Tibial nerve (tissue), 4 donors: ENCODE measurements at regions not wholly inside any gene's neighbourhood (a gene's known extent, or its start where the extent isn't known, plus 50 kb on each side); places are given as distances from the start of the nearest gene placed in this dataset.

Experiments
- DNase-seq, 2 donors: peaks; one replicate each; pipeline ENCODE4 v3.0.0-alpha.2; 2019; ENCODE audit warnings: low spot score in 2 of 2
- H3K27ac ChIP-seq, 4 donors: fragments of 200-600 bp; sonication (generic) in 3 of 4; one replicate each; pipeline ENCODE4 v1.5.1; 2017 to 2019; ENCODE audit warnings: mild to moderate bottlenecking in 1 of 4
- H3K27me3 ChIP-seq, 2 donors: fragments of 200-600 bp; sonication (generic) in 1 of 2; one replicate each; pipeline versions ENCODE4 v1.5.1 to v1.6.0; 2017 to 2019
- H3K36me3 ChIP-seq, 3 donors: fragments of 200-600 bp; sonication (generic); one replicate each; pipeline ENCODE4 v1.5.1; 2018 to 2019
- H3K4me1 ChIP-seq, 4 donors: fragments of 200-600 bp; sonication (generic) in 3 of 4; one replicate each; pipeline ENCODE4 v1.5.1; 2017 to 2019
- H3K4me3 ChIP-seq, 4 donors: fragments of 200-600 bp; sonication (generic) in 3 of 4; one replicate each; pipeline ENCODE4 v1.5.1; 2017 to 2019; ENCODE audit warnings: mild to moderate bottlenecking in 1 of 4, moderate library complexity in 1 of 4
- H3K9me3 ChIP-seq, 4 donors: fragments of 200-600 bp; sonication (generic) in 3 of 4; one replicate each; pipeline ENCODE4 v1.5.1; 2017 to 2019
- EP300 ChIP-seq, 2 donors: sonication (generic); formaldehyde crosslinking; IDR thresholded peaks; one replicate each; pipeline ENCODE4 v1.6.1; 2017; ENCODE audit warnings: antibody characterized with exemption in 2 of 2, mild to moderate bottlenecking in 1 of 2
- POLR2A ChIP-seq, 2 donors: fragments of 450-650 bp; IDR thresholded peaks; one replicate each; pipeline ENCODE4 v1.6.1; 2017; ENCODE audit warnings: antibody characterized with exemption in 2 of 2, mild to moderate bottlenecking in 2 of 2, moderate library complexity in 2 of 2
- WGBS, 2 donors: methylation state at CpG; one replicate each; pipeline ENCODE4 v1.1.5; 2018; 5-methylcytosine and 5-hydroxymethylcytosine counted together
- TF ChIP-seq, protein P1 (sequence below), 5 experiments: fragments of 200-600 bp in 3 of 5; fragments of 450-650 bp in 2 of 5; sonication (generic) in 3 of 5; IDR thresholded peaks; one replicate each; pipeline ENCODE4 v1.5.1; 2016 to 2019; ENCODE audit warnings: antibody characterized with exemption in 5 of 5, mild to moderate bottlenecking in 3 of 5, moderate library complexity in 2 of 5

DNA sequence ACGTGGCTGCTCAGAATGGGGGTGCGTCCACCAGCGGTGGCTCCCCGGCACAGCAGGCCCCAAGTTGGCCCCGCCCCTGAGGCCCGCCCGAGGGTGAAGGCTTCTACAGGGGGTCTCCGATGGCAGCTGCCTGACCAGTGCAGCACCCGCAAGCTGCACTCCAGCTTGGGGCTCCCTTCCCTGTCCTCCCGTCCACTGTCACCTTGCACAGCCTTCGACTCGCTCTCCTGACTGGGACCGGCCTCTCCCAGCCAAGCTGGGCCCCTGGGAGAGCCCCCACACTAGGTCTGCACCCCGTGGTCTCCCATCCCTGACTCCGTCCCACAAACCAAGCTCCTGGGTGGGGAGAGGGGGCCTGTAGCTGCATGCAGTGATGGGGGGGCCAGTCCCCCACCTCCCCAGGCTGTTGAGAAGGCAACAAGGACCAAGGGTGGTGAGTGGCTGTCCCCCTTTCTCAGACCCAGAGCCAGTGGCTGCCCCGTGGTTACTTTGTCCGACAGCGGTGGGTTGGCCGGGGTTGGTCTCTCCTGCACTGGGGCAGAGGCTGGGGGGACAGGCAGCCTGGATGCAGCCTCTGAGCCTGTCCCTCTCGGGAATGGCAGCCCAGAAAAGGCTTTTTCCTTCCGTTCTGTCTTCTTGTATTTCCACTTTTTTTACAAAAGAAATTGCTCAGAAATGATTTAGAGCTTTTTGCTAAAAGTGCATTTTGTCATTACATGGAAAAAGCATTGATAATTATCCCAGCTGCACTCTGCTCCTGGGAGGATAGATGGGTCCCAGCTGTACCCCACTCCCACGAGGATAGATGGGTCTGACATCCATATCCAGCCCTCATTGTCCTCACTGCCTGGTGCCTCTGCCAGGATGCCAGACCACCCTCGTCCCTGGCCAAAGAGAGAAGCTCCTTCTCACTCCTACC, 217.0 kb downstream of the KIF26A start:
- WGBS, 2 donors = 65 to 68% methylated on average over 12 to 23 of the region's 23 CpGs
- H3K27ac ChIP-seq = no peak overlapping the region
- no peaks in the 10 kb centered on the region for H3K36me3 ChIP-seq
- H3K9me3 ChIP-seq = peaks cover 0 to 21% (median 0%) of the 10 kb centered on the region in 4 donors
- no peak for DNase-seq
- TF ChIP-seq, protein P1, sequence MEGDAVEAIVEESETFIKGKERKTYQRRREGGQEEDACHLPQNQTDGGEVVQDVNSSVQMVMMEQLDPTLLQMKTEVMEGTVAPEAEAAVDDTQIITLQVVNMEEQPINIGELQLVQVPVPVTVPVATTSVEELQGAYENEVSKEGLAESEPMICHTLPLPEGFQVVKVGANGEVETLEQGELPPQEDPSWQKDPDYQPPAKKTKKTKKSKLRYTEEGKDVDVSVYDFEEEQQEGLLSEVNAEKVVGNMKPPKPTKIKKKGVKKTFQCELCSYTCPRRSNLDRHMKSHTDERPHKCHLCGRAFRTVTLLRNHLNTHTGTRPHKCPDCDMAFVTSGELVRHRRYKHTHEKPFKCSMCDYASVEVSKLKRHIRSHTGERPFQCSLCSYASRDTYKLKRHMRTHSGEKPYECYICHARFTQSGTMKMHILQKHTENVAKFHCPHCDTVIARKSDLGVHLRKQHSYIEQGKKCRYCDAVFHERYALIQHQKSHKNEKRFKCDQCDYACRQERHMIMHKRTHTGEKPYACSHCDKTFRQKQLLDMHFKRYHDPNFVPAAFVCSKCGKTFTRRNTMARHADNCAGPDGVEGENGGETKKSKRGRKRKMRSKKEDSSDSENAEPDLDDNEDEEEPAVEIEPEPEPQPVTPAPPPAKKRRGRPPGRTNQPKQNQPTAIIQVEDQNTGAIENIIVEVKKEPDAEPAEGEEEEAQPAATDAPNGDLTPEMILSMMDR (IDR thresholded peaks at IDR 0.05) = no peak
- no peak for TF ChIP-seq POLR2A (IDR thresholded peaks at IDR 0.05)
- no peak for TF ChIP-seq EP300 (IDR thresholded peaks at IDR 0.05)
- H3K4me1 ChIP-seq = no peaks in the 10 kb centered on the region
- no peaks in the 10 kb centered on the region for H3K27me3 ChIP-seq
- no peak overlapping the region for H3K4me3 ChIP-seq

DNA sequence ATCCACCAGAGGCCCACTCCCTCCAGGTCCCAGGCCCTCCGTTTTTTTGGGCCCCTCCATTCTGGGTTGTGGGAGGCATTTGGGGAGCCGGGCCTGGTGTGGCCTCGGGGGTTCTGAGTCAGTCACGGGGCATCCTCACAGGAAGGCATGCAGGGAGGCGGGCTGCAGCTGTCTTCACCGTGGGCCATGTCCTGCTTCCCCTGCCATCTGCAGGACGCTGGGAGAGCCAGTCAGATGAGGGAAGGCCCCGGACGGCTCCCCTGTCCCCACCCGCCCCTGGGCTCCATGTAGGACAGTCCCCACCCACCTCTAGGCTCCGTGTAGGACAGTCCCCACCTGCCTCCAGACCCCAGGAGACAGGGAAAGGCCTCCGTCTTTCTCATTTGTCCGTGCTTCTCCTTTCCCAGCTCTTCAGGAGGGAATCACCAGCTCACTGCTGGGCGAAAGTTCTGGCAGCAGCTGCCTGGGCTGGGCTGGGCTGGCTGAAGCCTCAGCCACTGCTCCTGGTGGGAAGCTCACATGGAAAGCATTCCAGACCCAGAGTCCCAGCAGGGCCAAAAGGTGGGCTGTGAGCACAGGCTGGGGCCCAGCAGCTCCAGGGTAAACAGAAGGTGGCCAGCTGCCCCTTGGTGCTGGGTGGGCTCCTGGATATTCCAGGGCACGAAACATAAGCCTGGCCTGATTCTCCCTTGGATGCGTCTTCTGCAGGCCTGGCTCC, 217.8 kb downstream of the KIF26A start:
- no peaks in the 10 kb centered on the region for H3K36me3 ChIP-seq
- WGBS, 2 donors = 60 to 67% methylated on average over 14 to 15 of the region's 16 CpGs
- H3K4me1 ChIP-seq = no peaks in the 10 kb centered on the region
- H3K27me3 ChIP-seq = peaks cover 0 to 8% of the 10 kb centered on the region in 2 donors
- no peak for DNase-seq
- peaks cover 0 to 21% (median 0%) of the 10 kb centered on the region in 4 donors for H3K9me3 ChIP-seq
- no peak overlapping the region for H3K27ac ChIP-seq
- TF ChIP-seq, protein P1 (IDR thresholded peaks at IDR 0.05) = no peak
- TF ChIP-seq EP300 (IDR thresholded peaks at IDR 0.05) = no peak
- no peak for TF ChIP-seq POLR2A (IDR thresholded peaks at IDR 0.05)
- H3K4me3 ChIP-seq = no peak overlapping the region

DNA sequence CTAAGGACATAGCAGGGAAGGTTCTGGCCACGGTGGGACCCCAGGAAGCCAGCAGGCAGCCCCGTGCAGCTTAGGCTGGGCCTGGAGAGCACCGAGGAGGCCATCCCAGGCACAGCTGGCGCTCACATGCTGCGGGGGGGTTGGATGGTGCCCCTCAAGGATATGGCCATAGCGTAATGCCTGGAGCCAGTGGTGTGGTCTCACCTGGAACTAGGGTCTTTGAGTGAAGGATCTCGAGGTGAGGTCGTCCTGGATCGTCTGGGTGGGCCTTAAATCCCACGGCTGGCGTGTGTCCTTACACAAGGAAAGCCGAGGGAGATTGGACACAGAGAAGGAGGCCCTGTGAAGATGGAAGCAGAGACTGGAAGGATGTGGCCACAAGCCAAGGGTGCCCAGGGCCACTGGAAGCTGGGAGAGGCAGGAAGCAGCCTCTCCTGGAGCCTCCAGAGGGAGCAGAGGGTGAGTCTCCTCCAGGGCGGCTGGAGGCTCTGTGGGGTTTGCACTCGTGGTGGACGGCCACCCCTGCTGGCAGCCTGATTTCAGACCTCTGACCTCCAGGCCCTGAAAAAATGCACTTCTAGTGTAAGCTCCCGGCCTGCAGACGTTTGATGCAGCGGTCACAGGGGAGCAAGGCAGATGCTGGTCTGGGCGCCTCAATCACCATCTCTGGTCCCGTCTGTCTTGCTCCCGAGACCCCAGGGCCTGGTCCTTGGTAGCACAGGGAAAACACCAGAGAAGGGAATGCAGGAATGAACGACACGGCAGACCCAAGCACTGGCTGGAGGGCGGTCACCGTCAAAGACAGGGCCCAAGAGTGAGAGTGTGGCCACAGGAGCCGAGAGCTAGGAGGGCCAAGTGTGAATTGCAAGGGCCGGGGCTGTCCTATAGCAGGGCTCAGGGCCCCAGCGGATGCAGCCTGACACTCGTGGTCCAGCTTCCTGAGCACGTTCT, 218.6 kb downstream of the KIF26A start:
- no peak overlapping the region for H3K4me3 ChIP-seq
- 83 to 86% methylated on average over 30 of the region's 30 CpGs for WGBS, 2 donors
- DNase-seq = no peak
- H3K27ac ChIP-seq = no peak overlapping the region
- peaks cover 0 to 10% of the 10 kb centered on the region in 2 donors for H3K27me3 ChIP-seq
- H3K36me3 ChIP-seq = no peaks in the 10 kb centered on the region
- peaks cover 0 to 16% (median 0%) of the 10 kb centered on the region in 4 donors for H3K9me3 ChIP-seq
- H3K4me1 ChIP-seq = no peaks in the 10 kb centered on the region
- TF ChIP-seq, protein P1 (IDR thresholded peaks at IDR 0.05) = no peak
- no peak for TF ChIP-seq POLR2A (IDR thresholded peaks at IDR 0.05)
- no peak for TF ChIP-seq EP300 (IDR thresholded peaks at IDR 0.05)

DNA sequence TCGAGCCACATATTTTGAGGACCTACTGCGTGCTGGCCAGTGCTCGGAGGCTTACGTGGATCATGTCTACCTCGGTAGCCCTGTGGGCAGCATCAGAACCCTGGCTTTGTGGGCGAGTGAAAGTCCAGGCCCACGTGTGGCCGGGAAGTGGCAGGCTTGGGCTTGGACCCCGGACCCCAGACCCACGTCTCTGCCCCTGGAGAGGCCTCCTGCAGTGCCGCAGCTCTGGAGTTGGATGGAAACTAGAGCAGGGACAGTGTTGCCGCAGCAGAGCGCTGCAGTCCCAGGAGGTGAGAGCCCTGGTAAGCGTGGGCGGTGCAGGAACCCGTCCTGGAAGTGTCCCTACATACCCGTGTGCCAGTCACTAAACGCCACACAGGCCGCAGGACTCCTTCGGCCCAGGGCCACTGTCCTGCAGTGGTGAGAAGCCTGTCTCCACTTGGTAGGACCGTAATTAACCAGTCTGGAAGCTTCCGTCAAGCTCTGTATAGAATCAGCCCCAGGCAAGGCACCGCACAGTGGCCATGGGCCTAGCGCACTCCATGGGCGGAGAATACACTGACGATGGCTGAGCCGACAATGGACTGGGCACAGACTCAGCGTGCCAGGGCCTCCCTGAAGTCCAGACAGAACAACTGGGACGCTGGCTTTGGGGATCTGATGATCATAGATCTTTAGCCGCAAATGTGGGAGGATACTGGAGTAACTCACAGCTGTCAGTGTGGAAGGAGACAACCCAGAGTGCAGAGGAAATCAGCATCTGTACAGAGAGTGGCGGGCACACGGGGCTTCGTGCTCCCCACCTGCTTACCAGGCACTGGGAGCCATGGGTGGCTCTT, 219.5 kb downstream of the KIF26A start:
- WGBS, 2 donors = 86 to 94% methylated on average over 21 to 32 of the region's 33 CpGs
- no peak overlapping the region for H3K27ac ChIP-seq
- peaks cover 0 to 7% (median 0%) of the 10 kb centered on the region in 4 donors for H3K9me3 ChIP-seq
- no peak overlapping the region for H3K4me3 ChIP-seq
- peaks cover 0 to 10% of the 10 kb centered on the region in 2 donors for H3K27me3 ChIP-seq
- no peaks in the 10 kb centered on the region for H3K36me3 ChIP-seq
- no peaks in the 10 kb centered on the region for H3K4me1 ChIP-seq
- TF ChIP-seq EP300 (IDR thresholded peaks at IDR 0.05) = no peak
- TF ChIP-seq, protein P1 (IDR thresholded peaks at IDR 0.05) = no peak
- no peak for DNase-seq
